GM19455 (cell line): ENCODE measurements at regions not wholly inside any gene's neighbourhood (a gene's known extent, or its start where the extent isn't known, plus 50 kb on each side); places are given as distances from the start of the nearest gene placed in this dataset.

ENCODE experiments used
- ATAC-seq: cut with Tn5 transposase; IDR thresholded peaks from one replicate; pipeline ENCODE4 v1.9.1; 2021; ENCODE audit not compliant: unreplicated experiment

GRCh38 chr2:235139956-235140800, 188.4 kb downstream of the SH3BP4 start:
- no peak for ATAC-seq

GRCh38 chr2:235140801-235141081, 188.9 kb downstream of the SH3BP4 start:
- no peak for ATAC-seq

GRCh38 chr2:235141411-235142128, 189.8 kb downstream of the SH3BP4 start:
- no peak for ATAC-seq

- no peak for ATAC-seq
These were observed 190.8 kb downstream of the SH3BP4 start for GRCh38 chr2:235142601-235143000.

DNA sequence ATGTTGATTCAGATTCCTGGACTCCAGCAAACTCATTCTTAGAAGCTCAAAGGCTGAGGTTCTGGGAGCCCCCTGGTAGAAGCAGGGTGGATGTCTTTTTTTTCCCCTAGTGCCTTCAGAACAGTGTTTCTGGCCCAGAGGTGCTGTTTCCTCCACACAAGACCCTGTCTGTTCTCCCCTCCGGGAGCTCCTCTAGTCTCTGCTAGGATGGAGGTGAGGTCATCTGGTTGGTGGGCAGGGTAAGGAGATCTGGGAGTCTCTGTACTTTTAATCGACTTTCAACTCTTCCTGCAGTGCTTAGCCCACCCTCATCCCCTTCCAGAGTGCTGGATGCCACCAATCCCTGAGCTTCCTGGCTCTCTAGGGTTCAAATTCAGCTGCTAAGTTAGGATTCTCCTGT, 192.0 kb downstream of the SH3BP4 start:
- no peak for ATAC-seq

- no peak for ATAC-seq
These were observed 192.5 kb downstream of the SH3BP4 start for GRCh38 chr2:235144291-235144690.

DNA sequence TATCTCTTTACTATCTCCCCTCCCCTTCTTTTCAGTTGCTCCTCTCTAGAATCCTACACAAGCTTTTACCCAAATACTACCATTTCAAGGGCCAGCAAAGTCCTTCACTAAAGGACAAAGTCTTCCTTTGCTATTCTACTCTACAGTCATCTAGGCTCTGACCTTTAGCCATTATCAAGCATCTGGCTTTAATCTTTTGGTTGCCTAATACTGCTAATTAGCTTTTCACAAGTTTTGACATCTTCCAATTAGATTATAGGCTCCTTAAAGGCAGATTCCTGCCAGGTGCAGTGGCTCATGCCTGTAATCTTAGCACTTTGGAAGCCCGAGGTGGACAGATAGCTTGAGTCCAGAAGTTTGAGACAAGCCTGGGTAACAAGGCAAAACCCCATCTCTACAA, 194.4 kb downstream of the SH3BP4 start:
- no peak for ATAC-seq

DNA sequence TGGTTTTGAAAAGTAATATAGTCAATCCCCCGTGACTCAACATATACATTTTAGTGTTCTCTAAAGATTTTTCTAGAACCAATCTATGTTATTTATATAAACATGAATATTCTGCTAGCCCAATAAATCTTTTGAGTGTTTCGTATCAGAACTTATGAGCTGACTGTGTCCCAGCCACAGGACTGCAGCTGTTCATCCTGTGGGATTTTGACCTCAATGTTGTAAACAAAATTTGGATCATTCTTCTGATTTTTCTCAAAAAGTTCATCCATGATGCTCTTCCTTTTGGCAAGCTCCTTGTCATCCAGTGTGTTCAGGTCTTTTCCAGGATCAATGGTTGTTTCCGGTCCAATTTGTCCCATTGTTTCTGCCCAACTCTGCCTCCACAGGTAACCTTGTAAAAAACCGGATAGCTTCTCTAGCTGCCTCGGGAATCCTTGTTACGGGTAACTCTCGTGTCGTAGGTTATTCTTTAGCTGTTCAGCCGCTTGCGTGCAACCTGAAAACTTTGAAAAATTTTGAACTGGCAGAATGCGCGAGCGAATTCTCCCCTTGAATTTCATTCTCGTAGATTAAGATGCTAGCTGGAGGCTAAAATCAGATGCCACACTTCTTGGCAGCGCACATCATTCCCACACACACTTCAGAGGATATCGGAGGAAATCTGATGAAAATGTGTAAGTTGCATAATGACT, 195.2 kb downstream of the SH3BP4 start:
- ATAC-seq, result no peak

GRCh38 chr2:235148201-235149170, 196.7 kb downstream of the SH3BP4 start:
- ATAC-seq, result no peak

GRCh38 chr2:235149240-235149659, 197.4 kb downstream of the SH3BP4 start:
- no peak for ATAC-seq

DNA sequence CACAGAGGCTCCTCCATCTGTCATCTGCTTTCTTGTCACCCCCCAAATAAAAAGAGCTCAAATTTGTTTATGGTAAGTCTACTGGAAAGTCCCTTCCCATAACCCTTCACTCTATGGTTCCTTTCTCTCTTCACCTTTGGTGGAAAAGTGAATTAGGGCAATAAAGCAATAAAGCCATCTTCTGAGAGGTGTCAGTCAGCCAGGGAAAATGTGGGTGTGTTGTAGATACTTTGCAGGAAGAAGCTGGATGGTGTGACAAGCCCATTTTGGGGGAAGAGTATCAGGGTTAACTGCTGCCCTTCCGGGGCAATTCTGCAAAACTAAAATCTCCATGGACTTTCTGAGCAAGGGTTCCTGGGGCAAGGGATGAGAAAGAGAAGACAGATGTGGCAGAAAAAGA, 197.9 kb downstream of the SH3BP4 start:
- no peak for ATAC-seq

- no peak for ATAC-seq
These were observed 199.3 kb downstream of the SH3BP4 start for GRCh38 chr2:235151152-235151551.

DNA sequence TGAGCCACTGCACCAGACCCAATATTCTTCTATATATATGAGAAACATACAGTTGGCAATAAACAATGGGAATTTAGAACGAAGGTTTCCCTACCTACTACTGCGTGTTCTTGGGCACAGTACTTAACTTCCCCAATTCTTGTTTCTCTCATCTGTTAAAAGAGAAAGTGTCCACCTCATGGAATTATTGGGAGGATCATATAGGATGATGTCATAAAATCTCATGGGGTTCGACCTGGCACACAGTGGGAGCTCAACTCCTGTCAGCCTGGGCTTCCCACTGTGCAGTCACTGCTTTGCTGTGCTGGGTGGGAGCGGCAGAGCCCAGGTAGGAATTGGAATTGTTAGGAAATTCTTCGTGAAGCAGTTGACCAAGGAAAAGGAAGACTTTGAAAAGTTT, 203.3 kb downstream of the SH3BP4 start:
- no peak for ATAC-seq

GRCh38 chr2:235156055-235156454, 204.2 kb downstream of the SH3BP4 start:
- ATAC-seq, result no peak

- no peak for ATAC-seq
These were observed 206.1 kb downstream of the SH3BP4 start for GRCh38 chr2:235157746-235158482.

- no peak for ATAC-seq
These were observed 208.5 kb downstream of the SH3BP4 start for GRCh38 chr2:235160281-235160810.

DNA sequence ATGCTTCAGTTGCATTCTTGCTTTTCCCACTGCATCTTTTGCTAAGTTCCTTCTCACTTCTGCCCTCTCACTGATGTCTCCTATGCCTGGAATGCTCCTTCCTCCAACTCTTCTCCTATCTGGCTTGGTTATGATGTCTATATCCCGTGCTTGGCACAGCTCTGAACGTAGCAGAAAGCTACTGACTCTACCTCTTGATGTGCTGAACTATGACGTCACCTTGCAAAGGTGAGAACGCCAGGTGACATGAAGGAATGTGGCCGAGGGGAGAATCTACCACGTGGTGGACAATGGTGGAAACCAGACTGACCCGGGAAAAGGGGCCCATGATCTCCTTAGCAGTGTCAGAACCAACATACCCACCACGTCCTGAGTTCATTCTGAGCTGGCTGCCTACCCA, 209.7 kb downstream of the SH3BP4 start:
- no peak for ATAC-seq

DNA sequence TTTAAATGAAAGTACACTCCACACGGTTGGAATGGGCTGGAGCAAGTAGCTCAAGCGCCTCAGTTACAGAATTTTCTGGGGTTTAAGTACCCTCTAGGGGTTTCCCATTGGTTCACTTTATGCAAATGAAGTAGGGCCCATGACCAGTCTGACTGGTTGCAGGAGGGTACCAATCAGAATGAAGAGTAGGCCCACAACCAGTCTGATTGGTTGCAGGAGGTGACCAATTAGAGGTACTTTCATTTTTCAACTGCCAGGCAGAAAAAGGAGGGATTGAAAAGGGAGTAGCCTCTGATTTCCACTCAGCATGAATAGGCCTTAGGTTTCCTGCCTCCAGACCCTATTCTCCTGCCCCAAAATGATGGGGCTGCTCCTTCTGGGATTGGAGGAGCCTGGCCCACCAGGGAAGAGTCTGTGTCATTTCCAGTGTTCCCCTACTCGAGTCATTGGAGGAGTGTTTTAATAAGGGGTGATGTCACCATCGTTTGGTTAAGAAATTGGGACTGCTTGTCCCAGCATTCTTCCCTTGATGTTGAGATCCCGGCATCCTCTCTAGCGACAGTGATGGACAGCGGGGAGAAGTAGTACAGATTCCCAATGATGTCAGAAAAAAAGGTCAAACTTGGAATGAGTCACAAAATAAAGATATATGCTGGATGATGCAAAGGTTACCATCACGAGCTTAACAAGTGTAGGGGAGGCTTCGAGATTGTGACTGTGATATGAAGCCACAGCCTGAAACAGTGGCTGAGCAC, 210.4 kb downstream of the SH3BP4 start:
- no peak for ATAC-seq

- ATAC-seq, result no peak
These were observed 211.0 kb downstream of the SH3BP4 start for GRCh38 chr2:235162837-235163197.
